Upper lobe of right lung (tissue), 1 donor: ENCODE measurements at regions not wholly inside any gene's neighbourhood (a gene's known extent, or its start where the extent isn't known, plus 50 kb on each side); places are given as distances from the start of the nearest gene placed in this dataset.

Experiments used
- ATAC-seq: fragments of 200-7000 bp; cut with Tn5 transposase; one replicate; pipeline ENCODE4 v1.9.1; 2020; ENCODE audit warnings: mild to moderate bottlenecking, moderate library complexity
- DNase-seq: peaks from one replicate; pipeline ENCODE4 v3.0.0-alpha.2; 2020
- H3K27ac ChIP-seq: fragments of 200-600 bp; one replicate; pipeline ENCODE4 v1.8.0; 2022
- H3K27me3 ChIP-seq: fragments of 200-600 bp; one replicate; pipeline ENCODE4 v1.8.0; 2022; ENCODE audit warnings: mild to moderate bottlenecking
- H3K36me3 ChIP-seq: fragments of 200-600 bp; one replicate; pipeline ENCODE4 v1.8.0; 2022
- H3K4me1 ChIP-seq: fragments of 200-600 bp; one replicate; pipeline ENCODE4 v1.8.0; 2022
- H3K4me3 ChIP-seq: fragments of 200-600 bp; one replicate; pipeline ENCODE4 v1.8.0; 2022; ENCODE audit warnings: mild to moderate bottlenecking
- H3K9me3 ChIP-seq: fragments of 200-600 bp; one replicate; pipeline ENCODE4 v1.8.0; 2022
- CTCF ChIP-seq: fragments of 200-600 bp; IDR thresholded peaks from one replicate; pipeline ENCODE4 v1.8.0; 2022; ENCODE audit warnings: antibody characterized with exemption
- intact Hi-C: fragments of 100-400 bp; cut with DNase I; formaldehyde crosslinking; loops from one replicate; pipeline ENCODE4 v1.11.0; 2022
- donor health status: DM: no; HTN: yes; CAD: no; lungs with severe emphysema.

GRCh38 chr3:16810593-16811367 is 74.0 kb upstream of the PLCL2 start:
- no peaks in the 10 kb centered on the region for H3K27me3 ChIP-seq
- H3K4me3 ChIP-seq = no peak overlapping the region
- H3K4me1 ChIP-seq = no peaks in the 10 kb centered on the region
- H3K27ac ChIP-seq = no peak overlapping the region
- DNase-seq (no peak), ATAC-seq (no peak)
- no peaks in the 10 kb centered on the region for H3K36me3 ChIP-seq
- intact Hi-C loops = no loop called here
- TF ChIP-seq CTCF = no peak
- no peaks in the 10 kb centered on the region for H3K9me3 ChIP-seq

GRCh38 chr3:16811950-16812349 is 72.8 kb upstream of the PLCL2 start:
- no peaks in the 10 kb centered on the region for H3K36me3 ChIP-seq
- H3K4me3 ChIP-seq = no peak overlapping the region
- H3K4me1 ChIP-seq = no peaks in the 10 kb centered on the region
- no peak for TF ChIP-seq CTCF
- no peak overlapping the region for H3K27ac ChIP-seq
- intact Hi-C loops = no loop called here
- DNase-seq (no peak), ATAC-seq (no peak)
- H3K9me3 ChIP-seq = no peaks in the 10 kb centered on the region
- H3K27me3 ChIP-seq = no peaks in the 10 kb centered on the region

GRCh38 chr3:16813336-16813735 is 71.4 kb upstream of the PLCL2 start:
- no peaks in the 10 kb centered on the region for H3K4me1 ChIP-seq
- intact Hi-C loops = no loop called here
- no peaks in the 10 kb centered on the region for H3K36me3 ChIP-seq
- no peak for DNase-seq
- ATAC-seq = no peak
- no peaks in the 10 kb centered on the region for H3K9me3 ChIP-seq
- H3K27me3 ChIP-seq = no peaks in the 10 kb centered on the region
- TF ChIP-seq CTCF = no peak
- H3K4me3 ChIP-seq = no peak overlapping the region
- H3K27ac ChIP-seq = no peak overlapping the region

- H3K36me3 ChIP-seq = no peaks in the 10 kb centered on the region
- TF ChIP-seq CTCF = no peak
- DNase-seq (no peak), ATAC-seq (no peak)
- no peak overlapping the region for H3K27ac ChIP-seq
- no peaks in the 10 kb centered on the region for H3K4me1 ChIP-seq
- intact Hi-C loops = no loop called here
- H3K4me3 ChIP-seq = no peak overlapping the region
- H3K27me3 ChIP-seq = no peaks in the 10 kb centered on the region
- no peaks in the 10 kb centered on the region for H3K9me3 ChIP-seq
Observed at GRCh38 chr3:16816048-16816780, 68.5 kb upstream of the PLCL2 start.

- Histone ChIP-seq H3K4me1 (no peaks in the 10 kb centered on the region), H3K36me3 (no peaks in the 10 kb centered on the region), H3K9me3 (no peaks in the 10 kb centered on the region), H3K27me3 (no peaks in the 10 kb centered on the region), H3K4me3 (no peak overlapping the region), H3K27ac (no peak overlapping the region)
- ATAC-seq (no peak), DNase-seq (no peak)
- intact Hi-C loops = no loop called here
- TF ChIP-seq CTCF = no peak
Observed at GRCh38 chr3:16817197-16817596, 67.6 kb upstream of the PLCL2 start.
